ENCODE measurements at regions not wholly inside any gene's neighbourhood (a gene's known extent, or its start where the extent isn't known, plus 50 kb on each side); places are given as distances from the start of the nearest gene placed in this dataset.

DNA sequence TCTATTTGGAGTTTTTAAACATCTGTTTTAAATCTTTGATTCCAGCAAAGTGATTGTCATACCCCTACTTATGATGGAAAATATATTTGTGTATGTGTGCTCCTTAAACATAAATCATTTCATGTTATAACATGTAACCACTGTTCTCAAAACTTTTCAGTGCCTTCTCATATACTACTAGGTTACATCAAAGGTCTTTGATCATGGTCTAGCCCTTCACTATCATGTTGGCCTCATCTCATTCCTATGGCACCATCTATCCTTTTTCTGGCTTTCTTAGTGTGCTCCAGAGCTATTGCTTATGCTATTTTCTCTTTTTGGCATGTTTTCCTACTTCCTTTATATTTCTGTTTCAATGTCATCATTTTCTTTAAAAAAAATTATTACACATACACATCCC is 367.9 kb upstream of the SLC39A10 start:
- no peak for DNase-seq
- Mint-ChIP-seq H3K4me3 (no peak overlapping the region), H3K27me3 (ENCODE audit: low read depth in 3 of 3) (peaks cover 0 to 1% (median 0%) of the 10 kb centered on the region in 3 donors), H3K36me3 (no peaks in the 10 kb centered on the region), H3K9me3 (peaks cover 5 to 14% (median 8%) of the 10 kb centered on the region in 7 donors), H3K4me1 (no peaks in the 10 kb centered on the region), H3K27ac (no peak overlapping the region)
- no peaks in the 10 kb centered on the region for H4K20me1 ChIP-seq (ENCODE audit: insufficient read depth, low read length)
- no peaks in the 10 kb centered on the region for H3K27me3 ChIP-seq (ENCODE audit: control insufficient read depth in 2 of 2, insufficient read depth in 2 of 2, low read length in 2 of 2)
- H3K4me2 ChIP-seq (replicated peaks; ENCODE audit: extremely low read depth, low read length, poor library complexity, severe bottlenecking): no peak overlapping the region
- no peak overlapping the region for H3K9ac ChIP-seq (ENCODE audit: insufficient read depth, low read length, poor library complexity, severe bottlenecking)
- no peak overlapping the region for H3K4me3 ChIP-seq (replicated peaks in 1 of 3; ENCODE audit: low read depth in 2 of 3, low read length in 3 of 3)
- no peaks in the 10 kb centered on the region for H3K36me3 ChIP-seq (replicated peaks in 1 of 2; ENCODE audit: control insufficient read depth in 1 of 2, insufficient read depth in 2 of 2, low read length in 2 of 2)
- H3K79me2 ChIP-seq (ENCODE audit: insufficient read depth, low read length): no peaks in the 10 kb centered on the region
- no peak overlapping the region for H2AFZ ChIP-seq (ENCODE audit: insufficient read depth, low read depth, low read length, poor library complexity, severe bottlenecking)
- intact Hi-C loops (cut with micrococcal nuclease): no loop called here
- no peak overlapping the region for H3K27ac ChIP-seq (ENCODE audit: low read depth in 1 of 2, low read length in 2 of 2)
- H3K9me3 ChIP-seq (replicated peaks in 1 of 2; ENCODE audit: control insufficient read depth in 1 of 2, insufficient read depth in 1 of 2, low read length in 2 of 2): peaks cover 6 to 12% of the 10 kb centered on the region in 2 donors
- TF ChIP-seq, protein P1, sequence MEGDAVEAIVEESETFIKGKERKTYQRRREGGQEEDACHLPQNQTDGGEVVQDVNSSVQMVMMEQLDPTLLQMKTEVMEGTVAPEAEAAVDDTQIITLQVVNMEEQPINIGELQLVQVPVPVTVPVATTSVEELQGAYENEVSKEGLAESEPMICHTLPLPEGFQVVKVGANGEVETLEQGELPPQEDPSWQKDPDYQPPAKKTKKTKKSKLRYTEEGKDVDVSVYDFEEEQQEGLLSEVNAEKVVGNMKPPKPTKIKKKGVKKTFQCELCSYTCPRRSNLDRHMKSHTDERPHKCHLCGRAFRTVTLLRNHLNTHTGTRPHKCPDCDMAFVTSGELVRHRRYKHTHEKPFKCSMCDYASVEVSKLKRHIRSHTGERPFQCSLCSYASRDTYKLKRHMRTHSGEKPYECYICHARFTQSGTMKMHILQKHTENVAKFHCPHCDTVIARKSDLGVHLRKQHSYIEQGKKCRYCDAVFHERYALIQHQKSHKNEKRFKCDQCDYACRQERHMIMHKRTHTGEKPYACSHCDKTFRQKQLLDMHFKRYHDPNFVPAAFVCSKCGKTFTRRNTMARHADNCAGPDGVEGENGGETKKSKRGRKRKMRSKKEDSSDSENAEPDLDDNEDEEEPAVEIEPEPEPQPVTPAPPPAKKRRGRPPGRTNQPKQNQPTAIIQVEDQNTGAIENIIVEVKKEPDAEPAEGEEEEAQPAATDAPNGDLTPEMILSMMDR (IDR thresholded peaks at IDR 0.05): no peak
- no peaks in the 10 kb centered on the region for H3K4me1 ChIP-seq (ENCODE audit: control insufficient read depth in 1 of 2, insufficient read depth in 2 of 2, low read length in 2 of 2)

DNA sequence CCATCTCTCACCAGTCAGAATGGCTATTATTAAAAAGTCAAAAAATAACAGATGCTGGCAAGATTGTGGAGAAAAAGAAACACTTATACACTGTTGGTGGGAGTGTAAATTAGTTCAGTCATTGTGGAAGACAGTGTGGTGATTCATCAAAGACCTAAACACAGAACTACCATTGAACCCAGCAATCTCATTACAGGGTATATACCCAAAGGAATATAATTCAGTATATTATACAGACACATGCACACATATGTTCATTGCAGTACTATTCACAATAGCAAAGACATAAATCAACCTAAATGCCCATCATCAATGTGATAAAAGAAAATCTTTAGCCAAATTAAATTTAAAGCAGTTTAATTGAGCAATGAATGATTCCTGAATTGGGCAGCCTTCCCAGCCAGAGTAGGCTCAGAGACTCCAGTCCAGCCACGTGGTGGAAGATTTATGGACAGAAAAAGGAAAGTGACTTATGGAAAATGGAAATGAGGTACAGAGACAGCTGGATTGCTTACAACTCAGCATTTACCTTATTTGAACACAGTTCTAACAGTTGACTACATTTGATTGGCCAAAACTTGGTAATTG is 377.1 kb upstream of the SLC39A10 start:
- H3K9me3 Mint-ChIP-seq: peaks cover 0 to 2% (median 0%) of the 10 kb centered on the region in 7 donors
- H3K36me3 ChIP-seq (replicated peaks in 1 of 2; ENCODE audit: control insufficient read depth in 1 of 2, insufficient read depth in 2 of 2, low read length in 2 of 2): no peaks in the 10 kb centered on the region
- H3K4me1 Mint-ChIP-seq: no peaks in the 10 kb centered on the region
- no peak overlapping the region for H3K4me3 Mint-ChIP-seq
- H3K27me3 Mint-ChIP-seq (ENCODE audit: low read depth in 3 of 3): peaks cover 0 to 2% (median 2%) of the 10 kb centered on the region in 3 donors
- no peak overlapping the region for H3K4me2 ChIP-seq (replicated peaks; ENCODE audit: extremely low read depth, low read length, poor library complexity, severe bottlenecking)
- H2AFZ ChIP-seq (ENCODE audit: insufficient read depth, low read depth, low read length, poor library complexity, severe bottlenecking): no peak overlapping the region
- no peak for DNase-seq
- no peak overlapping the region for H3K27ac ChIP-seq (ENCODE audit: low read depth in 1 of 2, low read length in 2 of 2)
- no peak overlapping the region for H3K27ac Mint-ChIP-seq
- no peaks in the 10 kb centered on the region for H4K20me1 ChIP-seq (ENCODE audit: insufficient read depth, low read length)
- no peak overlapping the region for H3K9ac ChIP-seq (ENCODE audit: insufficient read depth, low read length, poor library complexity, severe bottlenecking)
- H3K79me2 ChIP-seq (ENCODE audit: insufficient read depth, low read length): no peaks in the 10 kb centered on the region
- WGBS (ENCODE audit: insufficient coverage): no CpG with 5 or more reads among the region's 1 CpG
- TF ChIP-seq, protein P1 (IDR thresholded peaks at IDR 0.05): no peak
- H3K9me3 ChIP-seq (replicated peaks in 1 of 2; ENCODE audit: control insufficient read depth in 1 of 2, insufficient read depth in 1 of 2, low read length in 2 of 2): no peaks in the 10 kb centered on the region
- no peaks in the 10 kb centered on the region for H3K4me1 ChIP-seq (ENCODE audit: control insufficient read depth in 1 of 2, insufficient read depth in 2 of 2, low read length in 2 of 2)
- H3K27me3 ChIP-seq (ENCODE audit: control insufficient read depth in 2 of 2, insufficient read depth in 2 of 2, low read length in 2 of 2): no peaks in the 10 kb centered on the region
- intact Hi-C loops (cut with micrococcal nuclease): no loop called here
- no peak overlapping the region for H3K4me3 ChIP-seq (replicated peaks in 1 of 3; ENCODE audit: low read depth in 2 of 3, low read length in 3 of 3)
- no peaks in the 10 kb centered on the region for H3K36me3 Mint-ChIP-seq

Measured in CD14-positive monocyte (primary cell).